GM21619 (cell line): ENCODE measurements at regions not wholly inside any gene's neighbourhood (a gene's known extent, or its start where the extent isn't known, plus 50 kb on each side); places are given as distances from the start of the nearest gene placed in this dataset.
"Not testable (repeated sequence)": the region's sequence is repeated elsewhere in the genome, so short reads cannot be mapped to it uniquely, and the experiment has no call there.

Source experiments
- ATAC-seq: cut with Tn5 transposase; IDR thresholded peaks from one replicate; pipeline ENCODE4 v1.9.1; 2021; ENCODE audit not compliant: unreplicated experiment

GRCh38 chr5:56632199-56632598 is 183.2 kb upstream of the MAP3K1 start:
- ATAC-seq: no peak

- no peak for ATAC-seq
Observed at GRCh38 chr5:56631719-56632118, 183.6 kb upstream of the MAP3K1 start.

- not testable (repeated sequence) for ATAC-seq
Observed at GRCh38 chr5:56628616-56629015, 186.7 kb upstream of the MAP3K1 start.

- ATAC-seq: no peak
Observed at GRCh38 chr5:56625541-56625940, 189.8 kb upstream of the MAP3K1 start.

GRCh38 chr5:56624751-56625150 is 190.6 kb upstream of the MAP3K1 start:
- no peak for ATAC-seq

GRCh38 chr5:56622141-56622540 is 193.2 kb upstream of the MAP3K1 start:
- ATAC-seq: no peak

- no peak for ATAC-seq
Observed at GRCh38 chr5:56620903-56621677, 194.3 kb upstream of the MAP3K1 start.

GRCh38 chr5:56617998-56618397 is 197.4 kb upstream of the MAP3K1 start:
- ATAC-seq: no peak

GRCh38 chr5:56616454-56617160 is 198.7 kb upstream of the MAP3K1 start:
- no peak for ATAC-seq

- no peak for ATAC-seq
Observed at GRCh38 chr5:56615361-56616153, 199.8 kb upstream of the MAP3K1 start.

GRCh38 chr5:56612759-56613158 is 202.6 kb upstream of the MAP3K1 start:
- no peak for ATAC-seq

GRCh38 chr5:56612353-56612752 is 203.0 kb upstream of the MAP3K1 start:
- no peak for ATAC-seq

- no peak for ATAC-seq
Observed at GRCh38 chr5:56610093-56610698, 205.2 kb upstream of the MAP3K1 start.

- no peak for ATAC-seq
Observed at GRCh38 chr5:56608217-56608925, 207.0 kb upstream of the MAP3K1 start.

GRCh38 chr5:56607551-56607950 is 207.8 kb upstream of the MAP3K1 start:
- no peak for ATAC-seq

GRCh38 chr5:56607074-56607473 is 208.3 kb upstream of the MAP3K1 start:
- ATAC-seq: no peak

GRCh38 chr5:56606192-56606591 is 209.2 kb upstream of the MAP3K1 start:
- no peak for ATAC-seq

- ATAC-seq: no peak
Observed at GRCh38 chr5:56605231-56605630, 210.1 kb upstream of the MAP3K1 start.

GRCh38 chr5:56601641-56602071 is 213.7 kb upstream of the MAP3K1 start:
- no peak for ATAC-seq

- ATAC-seq: no peak
Observed at GRCh38 chr5:56598941-56599340, 216.4 kb upstream of the MAP3K1 start.

GRCh38 chr5:56596155-56596554 is 219.2 kb upstream of the MAP3K1 start:
- no peak for ATAC-seq
